Nephron progenitor cell (in vitro differentiated cells): ENCODE measurements at regions not wholly inside any gene's neighbourhood (a gene's known extent, or its start where the extent isn't known, plus 50 kb on each side); places are given as distances from the start of the nearest gene placed in this dataset.

ENCODE experiments used
- DNase-seq: peaks from one replicate; pipeline ENCODE4 v3.0.0; 2021
- H3K27ac Mint-ChIP-seq: 2 replicates; pipeline ENCODE4 v1.8.0; 2021; ENCODE audit warnings: mild to moderate bottlenecking, moderate library complexity, mixed read lengths
- H3K27me3 Mint-ChIP-seq: 2 replicates; pipeline ENCODE4 v1.8.0; 2021; ENCODE audit warnings: mild to moderate bottlenecking, low read depth, mixed read lengths; ENCODE audit not compliant: poor library complexity
- H3K36me3 Mint-ChIP-seq: 2 replicates; pipeline ENCODE4 v1.8.0; 2021; ENCODE audit warnings: low read depth, mixed read lengths
- H3K4me1 Mint-ChIP-seq: 2 replicates; pipeline ENCODE4 v1.8.0; 2021; ENCODE audit warnings: mixed read lengths
- H3K4me3 Mint-ChIP-seq: 2 replicates; pipeline ENCODE4 v1.8.0; 2021; ENCODE audit warnings: mild to moderate bottlenecking, moderate library complexity, mixed read lengths
- H3K9me3 Mint-ChIP-seq: 2 replicates; pipeline ENCODE4 v1.8.0; 2021; ENCODE audit warnings: mild to moderate bottlenecking, moderate library complexity, mixed read lengths
- TF ChIP-seq, protein P1 (sequence below): fragments of 200-600 bp; sonication (generic); IDR thresholded peaks from 2 replicates; pipeline ENCODE4 v1.5.0; 2021; ENCODE audit warnings: antibody characterized with exemption

DNA sequence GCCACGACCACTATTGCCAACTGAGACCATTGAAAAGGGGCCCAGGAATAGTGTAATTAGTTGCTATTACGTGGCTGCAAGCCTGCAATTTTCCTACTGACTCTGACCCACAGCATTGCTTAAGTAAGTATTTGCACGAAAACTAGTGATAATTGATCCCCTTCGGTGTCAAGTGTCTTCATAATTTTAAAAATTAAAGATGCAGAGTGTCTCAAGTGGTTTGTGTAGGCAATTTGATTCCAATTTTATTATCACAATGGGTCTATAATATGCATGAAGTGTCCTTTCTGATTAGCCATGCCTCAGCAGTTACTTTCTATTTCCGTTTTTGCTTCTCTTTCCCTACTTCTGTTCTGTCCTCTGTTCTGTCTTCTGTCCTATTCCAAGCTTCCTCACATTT lies 259.2 kb downstream of the C3orf38 start:
- Mint-ChIP-seq H3K27me3 (no peaks in the 10 kb centered on the region), H3K27ac (no peak overlapping the region), H3K4me1 (no peaks in the 10 kb centered on the region), H3K4me3 (no peak overlapping the region), H3K9me3 (no peaks in the 10 kb centered on the region), H3K36me3 (no peaks in the 10 kb centered on the region)
- TF ChIP-seq, protein P1, sequence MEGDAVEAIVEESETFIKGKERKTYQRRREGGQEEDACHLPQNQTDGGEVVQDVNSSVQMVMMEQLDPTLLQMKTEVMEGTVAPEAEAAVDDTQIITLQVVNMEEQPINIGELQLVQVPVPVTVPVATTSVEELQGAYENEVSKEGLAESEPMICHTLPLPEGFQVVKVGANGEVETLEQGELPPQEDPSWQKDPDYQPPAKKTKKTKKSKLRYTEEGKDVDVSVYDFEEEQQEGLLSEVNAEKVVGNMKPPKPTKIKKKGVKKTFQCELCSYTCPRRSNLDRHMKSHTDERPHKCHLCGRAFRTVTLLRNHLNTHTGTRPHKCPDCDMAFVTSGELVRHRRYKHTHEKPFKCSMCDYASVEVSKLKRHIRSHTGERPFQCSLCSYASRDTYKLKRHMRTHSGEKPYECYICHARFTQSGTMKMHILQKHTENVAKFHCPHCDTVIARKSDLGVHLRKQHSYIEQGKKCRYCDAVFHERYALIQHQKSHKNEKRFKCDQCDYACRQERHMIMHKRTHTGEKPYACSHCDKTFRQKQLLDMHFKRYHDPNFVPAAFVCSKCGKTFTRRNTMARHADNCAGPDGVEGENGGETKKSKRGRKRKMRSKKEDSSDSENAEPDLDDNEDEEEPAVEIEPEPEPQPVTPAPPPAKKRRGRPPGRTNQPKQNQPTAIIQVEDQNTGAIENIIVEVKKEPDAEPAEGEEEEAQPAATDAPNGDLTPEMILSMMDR, result no peak
- DNase-seq, result no peak

DNA sequence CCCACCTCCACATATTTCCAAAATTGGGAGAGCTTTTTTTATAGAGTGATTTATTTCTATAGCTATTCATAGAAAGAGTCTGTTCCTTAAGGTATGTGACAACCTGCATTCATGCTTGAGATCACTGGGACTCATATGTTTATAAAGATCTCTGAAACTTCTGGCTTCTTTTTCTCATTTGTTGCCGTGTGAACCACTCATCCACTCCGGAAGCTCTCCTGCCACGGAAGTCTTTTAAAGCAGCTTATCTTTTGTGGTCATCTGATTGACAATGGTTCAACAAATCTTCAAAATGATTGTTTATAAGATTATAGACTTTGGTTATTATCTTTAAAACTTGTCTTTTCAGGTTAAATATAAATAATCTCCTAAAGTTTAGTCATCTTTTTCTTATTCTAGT lies 260.5 kb downstream of the C3orf38 start:
- Mint-ChIP-seq H3K4me1 (no peaks in the 10 kb centered on the region), H3K27ac (no peak overlapping the region), H3K4me3 (no peak overlapping the region), H3K9me3 (no peaks in the 10 kb centered on the region), H3K36me3 (no peaks in the 10 kb centered on the region), H3K27me3 (no peaks in the 10 kb centered on the region)
- DNase-seq, result no peak
- TF ChIP-seq, protein P1, result no peak

DNA sequence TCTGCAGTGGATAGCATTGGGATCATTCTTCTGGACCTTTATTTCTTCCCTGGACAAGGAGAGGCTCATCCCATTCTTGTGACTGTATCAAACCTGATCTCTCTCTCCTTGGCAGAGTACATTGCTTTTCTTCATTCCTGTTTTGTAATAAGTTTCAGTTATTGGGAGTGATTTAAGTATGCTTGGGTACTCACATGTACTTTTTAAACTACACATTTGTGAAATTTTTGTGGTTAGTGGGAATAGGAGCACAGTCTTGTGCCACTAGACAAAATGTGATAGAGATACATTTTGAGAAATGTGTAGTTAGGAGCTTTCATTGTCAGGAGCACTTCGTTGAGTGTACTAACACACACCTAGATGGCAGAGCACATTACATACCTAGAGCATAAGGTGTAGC lies 262.6 kb downstream of the C3orf38 start:
- no peaks in the 10 kb centered on the region for H3K4me1 Mint-ChIP-seq
- no peaks in the 10 kb centered on the region for H3K27me3 Mint-ChIP-seq
- no peak for DNase-seq
- H3K27ac Mint-ChIP-seq, result no peak overlapping the region
- no peaks in the 10 kb centered on the region for H3K36me3 Mint-ChIP-seq
- H3K4me3 Mint-ChIP-seq, result no peak overlapping the region
- H3K9me3 Mint-ChIP-seq, result no peaks in the 10 kb centered on the region
- TF ChIP-seq, protein P1, result no peak

DNA sequence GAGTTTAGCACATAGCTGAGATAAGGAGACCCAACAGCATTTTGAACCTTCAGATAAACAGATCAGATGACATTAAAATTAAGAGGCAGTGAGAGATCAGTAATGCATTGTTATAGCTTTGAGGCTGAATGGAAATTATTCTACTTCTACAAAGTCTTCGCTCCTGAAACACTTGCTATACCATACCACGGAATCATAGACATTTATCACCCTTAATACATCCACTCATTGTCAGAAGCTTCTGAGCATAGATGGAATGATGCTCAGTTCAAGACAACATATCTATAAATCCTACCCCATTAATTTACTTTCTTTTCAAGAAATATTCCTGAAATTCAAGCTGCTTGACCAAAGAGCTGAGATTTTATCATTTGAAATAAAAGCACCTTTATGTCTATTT lies 266.7 kb downstream of the C3orf38 start:
- Mint-ChIP-seq H3K4me3 (no peak overlapping the region), H3K27ac (no peak overlapping the region), H3K4me1 (no peaks in the 10 kb centered on the region), H3K36me3 (no peaks in the 10 kb centered on the region), H3K27me3 (peaks cover 4% of the 10 kb centered on the region), H3K9me3 (no peaks in the 10 kb centered on the region)
- DNase-seq, result no peak
- TF ChIP-seq, protein P1, result no peak

DNA sequence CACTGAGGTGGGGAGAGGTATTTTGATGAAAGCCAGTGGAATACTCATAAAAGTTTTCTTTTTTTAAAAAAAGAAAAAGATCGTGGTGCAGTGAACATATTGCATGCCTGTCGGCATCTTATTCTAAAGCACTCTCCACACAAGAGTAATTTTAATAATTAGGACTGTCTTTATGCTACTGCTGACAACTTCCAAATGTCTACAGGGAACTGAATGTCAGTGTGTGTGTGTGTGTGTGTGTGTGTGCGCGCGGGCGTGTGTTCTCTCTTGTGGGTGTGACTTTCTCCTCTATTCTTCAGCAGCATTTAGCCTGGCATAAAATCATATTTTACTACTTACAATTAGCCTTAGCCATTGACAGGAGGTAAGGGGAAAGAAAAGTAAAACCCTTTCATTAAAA lies 268.5 kb downstream of the C3orf38 start:
- H3K27ac Mint-ChIP-seq, result no peak overlapping the region
- H3K4me1 Mint-ChIP-seq, result no peaks in the 10 kb centered on the region
- no peak for DNase-seq
- TF ChIP-seq, protein P1, result no peak
- no peaks in the 10 kb centered on the region for H3K9me3 Mint-ChIP-seq
- H3K36me3 Mint-ChIP-seq, result no peaks in the 10 kb centered on the region
- H3K4me3 Mint-ChIP-seq, result no peak overlapping the region
- peaks cover 4% of the 10 kb centered on the region for H3K27me3 Mint-ChIP-seq

DNA sequence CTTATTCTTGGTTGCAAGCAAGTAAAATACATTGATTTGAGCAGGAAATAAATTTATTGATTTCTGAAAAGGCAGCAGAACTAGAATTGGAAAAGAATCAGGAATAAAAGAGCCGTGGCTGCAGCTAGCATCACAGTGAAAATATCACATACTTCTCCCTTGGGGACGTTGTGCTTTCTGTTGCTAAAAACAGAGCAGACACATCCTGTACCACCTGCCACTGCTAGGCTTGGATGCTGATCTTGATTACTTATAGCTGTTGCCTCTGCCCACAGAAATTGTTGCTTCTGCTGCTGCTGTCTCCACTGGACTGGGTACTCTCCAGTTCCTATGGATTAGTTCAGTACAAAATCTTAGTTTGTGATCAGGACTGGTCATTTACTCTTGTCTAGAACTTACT lies 283.8 kb downstream of the C3orf38 start:
- Mint-ChIP-seq H3K9me3 (peaks cover 4% of the 10 kb centered on the region), H3K4me3 (no peak overlapping the region), H3K36me3 (no peaks in the 10 kb centered on the region), H3K27ac (no peak overlapping the region), H3K27me3 (no peaks in the 10 kb centered on the region), H3K4me1 (peaks cover 5% of the 10 kb centered on the region)
- DNase-seq, result no peak
- TF ChIP-seq, protein P1, result no peak
